OCI-LY1 (cell line): ENCODE measurements at regions not wholly inside any gene's neighbourhood (a gene's known extent, or its start where the extent isn't known, plus 50 kb on each side); places are given as distances from the start of the nearest gene placed in this dataset.

Experiments
- H2AFZ ChIP-seq: fragments of 200-600 bp; sonication (generic), shearing (Covaris generic); 2 replicates; pipeline ENCODE4 v1.6.0; 2014; ENCODE audit warnings: antibody characterized with exemption, mild to moderate bottlenecking, low read length
- H3F3A ChIP-seq: fragments of 200-600 bp; sonication (generic), shearing (Covaris generic); 2 replicates; pipeline ENCODE4 v1.6.0; 2014; ENCODE audit warnings: mild to moderate bottlenecking, antibody characterized with exemption, low read length, moderate library complexity; ENCODE audit not compliant: insufficient read depth
- H3K27ac ChIP-seq: fragments of 200-600 bp; sonication (generic); 2 replicates; pipeline ENCODE4 v1.5.1; 2014; ENCODE audit warnings: low read length, mixed run types, mild to moderate bottlenecking, low read depth; ENCODE audit not compliant: poor library complexity, severe bottlenecking
- H3K27me3 ChIP-seq: fragments of 200-600 bp; sonication (generic); 2 replicates; pipeline ENCODE4 v1.6.0; 2014; ENCODE audit warnings: antibody characterized with exemption, mild to moderate bottlenecking, low read length, moderate library complexity; ENCODE audit not compliant: insufficient read depth
- H3K36me3 ChIP-seq: fragments of 200-600 bp; sonication (generic); 2 replicates; pipeline ENCODE4 v1.6.1; 2014; ENCODE audit warnings: mild to moderate bottlenecking, antibody characterized with exemption, low read length, moderate library complexity, mixed read lengths; ENCODE audit not compliant: insufficient read depth
- H3K4me1 ChIP-seq: fragments of 200-600 bp; sonication (generic); 2 replicates; pipeline ENCODE4 v1.5.1; 2014; ENCODE audit warnings: mild to moderate bottlenecking, low read length, moderate library complexity; ENCODE audit not compliant: insufficient read depth, severe bottlenecking
- H3K4me2 ChIP-seq: fragments of 200-600 bp; sonication (generic), shearing (Covaris generic); 2 replicates; pipeline ENCODE4 v1.6.1; 2014; ENCODE audit warnings: low read length
- H3K4me3 ChIP-seq: fragments of 200-600 bp; sonication (generic); 2 replicates; pipeline ENCODE4 v1.5.1; 2014; ENCODE audit warnings: low read length, low read depth, mild to moderate bottlenecking, mixed read lengths; ENCODE audit not compliant: poor library complexity, severe bottlenecking
- H3K79me2 ChIP-seq: fragments of 200-600 bp; shearing (Covaris generic); 2 replicates; pipeline ENCODE4 v1.6.1; 2016; ENCODE audit warnings: mixed run types, low read length, mixed read lengths; ENCODE audit not compliant: insufficient read depth
- H3K9ac ChIP-seq: fragments of 200-600 bp; sonication (generic), shearing (Covaris generic); 2 replicates; pipeline ENCODE4 v1.6.1; 2014; ENCODE audit warnings: mild to moderate bottlenecking, low read length, mixed read lengths
- H3K9me2 ChIP-seq: fragments of 200-600 bp; sonication (generic), shearing (Covaris generic); 2 replicates; pipeline ENCODE4 v1.6.1; 2014; ENCODE audit warnings: low read depth, mild to moderate bottlenecking, low read length, mixed read lengths
- H3K9me3 ChIP-seq: fragments of 200-600 bp; shearing (Covaris generic); 2 replicates; pipeline ENCODE4 v1.6.1; 2014; ENCODE audit warnings: low read length, mixed read lengths
- H4K20me1 ChIP-seq: fragments of 200-600 bp; sonication (generic), shearing (Covaris generic); 2 replicates; pipeline ENCODE4 v1.6.0; 2016; ENCODE audit warnings: mild to moderate bottlenecking, low read length; ENCODE audit not compliant: insufficient read depth
- EZH2 ChIP-seq: fragments of 200-600 bp; sonication (generic), shearing (Covaris generic); IDR thresholded peaks from 2 replicates; pipeline ENCODE4 v1.8.0; 2017; ENCODE audit warnings: borderline replicate concordance, mixed run types, mild to moderate bottlenecking, antibody characterized with exemption, low read length, moderate library complexity, mixed read lengths
- TF ChIP-seq, protein P1 (sequence below): fragments of 200-600 bp; sonication (generic), shearing (Covaris generic); IDR thresholded peaks from 2 replicates; pipeline ENCODE4 v1.5.1; 2017; ENCODE audit warnings: mild to moderate bottlenecking, antibody characterized with exemption, low read length, moderate library complexity, mixed read lengths

DNA sequence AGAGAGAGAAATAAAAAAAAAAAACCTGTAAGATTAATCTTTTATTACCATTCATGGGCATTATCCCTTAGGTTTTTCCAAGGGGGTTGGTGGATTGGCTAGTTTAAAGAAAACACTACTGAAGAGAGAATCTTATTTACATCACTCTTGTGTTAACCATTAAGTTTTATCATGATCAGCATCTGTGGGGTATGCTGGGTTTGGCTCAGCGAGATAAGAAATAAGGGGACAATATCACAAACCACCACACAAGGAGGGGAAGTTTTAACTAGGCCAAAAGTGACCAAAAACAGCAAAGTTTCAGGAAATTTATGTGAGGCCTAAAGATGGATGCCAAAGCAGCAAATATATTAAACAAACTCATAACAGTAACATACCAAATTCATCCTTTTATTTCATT, 548.6 kb downstream of the SLC16A7 start:
- H3K79me2 ChIP-seq = no peaks in the 10 kb centered on the region
- no peaks in the 10 kb centered on the region for H3K9me3 ChIP-seq
- no peak overlapping the region for H2AFZ ChIP-seq
- no peaks in the 10 kb centered on the region for H3F3A ChIP-seq
- H3K9me2 ChIP-seq = no peaks in the 10 kb centered on the region
- H3K4me1 ChIP-seq = no peaks in the 10 kb centered on the region
- H3K4me2 ChIP-seq = no peak overlapping the region
- H3K27me3 ChIP-seq = no peaks in the 10 kb centered on the region
- H3K4me3 ChIP-seq = no peak overlapping the region
- H3K9ac ChIP-seq = no peak overlapping the region
- H3K36me3 ChIP-seq = no peaks in the 10 kb centered on the region
- no peak overlapping the region for H3K27ac ChIP-seq
- no peaks in the 10 kb centered on the region for H4K20me1 ChIP-seq
- TF ChIP-seq, protein P1, sequence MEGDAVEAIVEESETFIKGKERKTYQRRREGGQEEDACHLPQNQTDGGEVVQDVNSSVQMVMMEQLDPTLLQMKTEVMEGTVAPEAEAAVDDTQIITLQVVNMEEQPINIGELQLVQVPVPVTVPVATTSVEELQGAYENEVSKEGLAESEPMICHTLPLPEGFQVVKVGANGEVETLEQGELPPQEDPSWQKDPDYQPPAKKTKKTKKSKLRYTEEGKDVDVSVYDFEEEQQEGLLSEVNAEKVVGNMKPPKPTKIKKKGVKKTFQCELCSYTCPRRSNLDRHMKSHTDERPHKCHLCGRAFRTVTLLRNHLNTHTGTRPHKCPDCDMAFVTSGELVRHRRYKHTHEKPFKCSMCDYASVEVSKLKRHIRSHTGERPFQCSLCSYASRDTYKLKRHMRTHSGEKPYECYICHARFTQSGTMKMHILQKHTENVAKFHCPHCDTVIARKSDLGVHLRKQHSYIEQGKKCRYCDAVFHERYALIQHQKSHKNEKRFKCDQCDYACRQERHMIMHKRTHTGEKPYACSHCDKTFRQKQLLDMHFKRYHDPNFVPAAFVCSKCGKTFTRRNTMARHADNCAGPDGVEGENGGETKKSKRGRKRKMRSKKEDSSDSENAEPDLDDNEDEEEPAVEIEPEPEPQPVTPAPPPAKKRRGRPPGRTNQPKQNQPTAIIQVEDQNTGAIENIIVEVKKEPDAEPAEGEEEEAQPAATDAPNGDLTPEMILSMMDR = no peak
- TF ChIP-seq EZH2 = no peak

DNA sequence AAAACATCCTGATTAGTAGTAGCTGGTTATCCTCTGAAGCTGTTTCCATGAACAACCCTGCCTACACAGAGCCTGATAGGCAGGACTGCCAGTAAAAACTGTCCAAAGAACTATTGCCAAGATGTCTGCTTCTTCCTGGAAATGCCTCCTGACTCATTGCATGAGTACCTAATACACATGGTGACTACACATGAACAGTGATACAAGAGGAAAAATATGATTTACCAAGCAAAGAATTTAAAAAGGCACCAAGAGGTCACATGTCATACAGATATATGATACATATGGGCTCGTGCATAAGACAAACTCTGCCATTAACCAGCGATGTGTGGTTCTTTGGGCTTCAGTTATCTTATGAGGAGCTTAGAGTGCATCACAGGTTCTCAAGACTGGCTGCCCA, 552.3 kb downstream of the SLC16A7 start:
- H3K4me1 ChIP-seq = no peaks in the 10 kb centered on the region
- no peak overlapping the region for H3K4me2 ChIP-seq
- no peaks in the 10 kb centered on the region for H3K9me2 ChIP-seq
- no peaks in the 10 kb centered on the region for H3K36me3 ChIP-seq
- H3K9me3 ChIP-seq = no peaks in the 10 kb centered on the region
- H2AFZ ChIP-seq = no peak overlapping the region
- H3K79me2 ChIP-seq = no peaks in the 10 kb centered on the region
- H3K9ac ChIP-seq = no peak overlapping the region
- TF ChIP-seq, protein P1 = no peak
- no peak for TF ChIP-seq EZH2
- H3K27me3 ChIP-seq = no peaks in the 10 kb centered on the region
- no peak overlapping the region for H3K4me3 ChIP-seq
- H4K20me1 ChIP-seq = no peaks in the 10 kb centered on the region
- H3K27ac ChIP-seq = no peak overlapping the region
- H3F3A ChIP-seq = no peaks in the 10 kb centered on the region

DNA sequence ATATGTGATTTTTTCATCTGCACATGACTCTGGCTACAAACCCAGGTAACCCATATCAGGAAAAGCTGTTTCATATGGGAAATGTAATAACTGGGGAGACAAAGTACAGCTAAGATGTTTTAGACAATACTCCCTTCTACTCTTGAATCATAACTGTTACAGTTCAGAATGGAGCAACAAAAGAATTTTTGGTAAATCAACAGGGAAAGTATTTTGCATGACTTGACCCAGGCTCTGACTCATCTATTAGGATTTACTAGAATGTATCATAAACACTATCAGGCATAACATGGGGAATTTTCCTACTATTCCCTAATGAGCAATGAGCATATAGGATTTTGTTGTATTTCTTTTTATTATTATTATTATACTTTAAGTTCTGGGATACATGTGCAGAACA, 553.0 kb downstream of the SLC16A7 start:
- Histone ChIP-seq H4K20me1 (no peaks in the 10 kb centered on the region), H3K4me3 (no peak overlapping the region), H3K9me3 (no peaks in the 10 kb centered on the region), H3K4me2 (no peak overlapping the region), H3K27me3 (no peaks in the 10 kb centered on the region), H3K9ac (no peak overlapping the region), H3K27ac (no peak overlapping the region), H2AFZ (no peak overlapping the region), H3K9me2 (no peaks in the 10 kb centered on the region), H3K36me3 (no peaks in the 10 kb centered on the region), H3K4me1 (no peaks in the 10 kb centered on the region), H3F3A (no peaks in the 10 kb centered on the region), H3K79me2 (no peaks in the 10 kb centered on the region)
- TF ChIP-seq, protein P1 = no peak
- no peak for TF ChIP-seq EZH2
